ENCODE measurements at regions not wholly inside any gene's neighbourhood (a gene's known extent, or its start where the extent isn't known, plus 50 kb on each side); places are given as distances from the start of the nearest gene placed in this dataset.
"Not testable (repeated sequence)": the region's sequence is repeated elsewhere in the genome, so short reads cannot be mapped to it uniquely, and the experiment has no call there.

- not testable (repeated sequence) for TF ChIP-seq CTCF (IDR thresholded peaks at IDR 0.05; ENCODE audit: low read depth, low read length, poor library complexity, severe bottlenecking); EZH2phosphoT487 (IDR thresholded peaks at IDR 0.05; ENCODE audit: borderline replicate concordance, low read length)
Observed at GRCh38 chr11:81227409-81227808, 1506.3 kb downstream of the FAM181B start.
